Activated CD8-positive, alpha-beta T cell treated with anti-CD3 and anti-CD28 coated beads for 36 hours (primary cell): ENCODE measurements at regions not wholly inside any gene's neighbourhood (a gene's known extent, or its start where the extent isn't known, plus 50 kb on each side); places are given as distances from the start of the nearest gene placed in this dataset.

Source experiments
- ATAC-seq: fragments of 200-7000 bp; cut with Tn5 transposase; one replicate; pipeline ENCODE4 v1.10.0; 2021; ENCODE audit warnings: mild to moderate bottlenecking, moderate library complexity
- CTCF ChIA-PET: fragments of 350-600 bp; sonication (Branson Sonifier 250); formaldehyde crosslinking; loops from one replicate; lab custom pipeline; 2021; ENCODE audit warnings: antibody characterized with exemption; lab: Charles Lee
- POLR2A ChIA-PET: fragments of 350-600 bp; sonication (Branson Sonifier 250); formaldehyde crosslinking; loops from one replicate; lab custom pipeline; 2021; ENCODE audit warnings: antibody characterized with exemption; lab: Charles Lee
- DNase-seq: peaks from one replicate; pipeline ENCODE4 v3.0.0-alpha.2; 2020
- H3K27ac Mint-ChIP-seq: one replicate; pipeline ENCODE4 v1.8.0; 2021; ENCODE audit warnings: mild to moderate bottlenecking, mixed read lengths
- H3K27me3 Mint-ChIP-seq: one replicate; pipeline ENCODE4 v1.8.0; 2021; ENCODE audit warnings: mixed read lengths
- H3K36me3 Mint-ChIP-seq: one replicate; pipeline ENCODE4 v1.8.0; 2021; ENCODE audit warnings: low read depth, mixed read lengths
- H3K4me1 Mint-ChIP-seq: one replicate; pipeline ENCODE4 v1.8.0; 2021; ENCODE audit warnings: low read depth, mixed read lengths
- H3K4me3 Mint-ChIP-seq: one replicate; pipeline ENCODE4 v1.8.0; 2021; ENCODE audit warnings: mild to moderate bottlenecking, moderate library complexity, mixed read lengths
- H3K9me3 Mint-ChIP-seq: one replicate; pipeline ENCODE4 v1.8.0; 2021; ENCODE audit warnings: mixed read lengths
- intact Hi-C: fragments of 100-400 bp; cut with micrococcal nuclease; formaldehyde crosslinking; loops from one replicate; pipeline ENCODE4 v1.10.0; 2022
- TF ChIP-seq, protein P1 (sequence below): fragments of 200-600 bp; IDR thresholded peaks from one replicate; pipeline ENCODE4 v1.8.0; 2022; ENCODE audit warnings: antibody characterized with exemption, mild to moderate bottlenecking

DNA sequence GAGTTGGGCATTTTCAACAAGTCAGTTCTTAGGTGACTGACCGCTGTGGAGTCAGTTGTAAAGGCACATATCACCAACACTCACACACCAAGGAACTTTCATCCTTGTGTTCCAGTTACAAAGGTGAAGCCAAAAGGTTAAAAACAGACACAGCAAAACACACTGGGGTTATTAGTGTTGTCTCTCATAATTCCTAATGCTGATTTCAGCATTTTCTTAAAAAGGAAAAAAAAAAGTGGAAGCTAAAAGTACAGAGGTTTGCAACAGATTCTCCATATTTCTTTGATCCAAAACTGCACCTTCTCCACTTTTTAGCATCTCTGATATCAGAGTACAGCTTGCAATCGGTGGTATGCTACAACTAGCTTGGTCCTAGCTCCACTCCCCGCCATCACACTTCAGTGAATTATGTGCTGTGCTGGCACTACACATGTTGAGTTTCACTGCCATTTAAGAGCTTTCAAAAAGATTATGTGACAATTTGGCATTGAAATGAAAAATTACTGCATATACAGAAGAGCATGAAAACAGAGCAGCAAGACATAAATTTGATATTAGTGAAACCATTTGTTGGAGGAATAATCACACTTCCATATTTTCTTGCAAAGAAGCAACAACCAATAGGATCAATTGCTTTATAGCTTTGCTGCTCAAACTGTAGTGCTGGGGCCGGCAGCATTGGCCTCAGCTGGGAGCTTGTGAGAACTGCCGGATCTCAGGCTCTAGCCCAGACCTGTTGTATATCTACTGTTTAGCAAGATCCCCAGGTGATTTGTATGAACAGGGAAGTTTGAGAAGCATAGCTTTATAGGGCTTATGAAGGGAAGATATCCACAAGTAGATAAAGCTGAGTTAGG is 62.3 kb upstream of the DAPL1 start:
- Mint-ChIP-seq H3K4me1 (no peaks in the 10 kb centered on the region), H3K27ac (no peak overlapping the region), H3K9me3 (no peaks in the 10 kb centered on the region), H3K27me3 (peaks cover 6% of the 10 kb centered on the region), H3K4me3 (no peak overlapping the region), H3K36me3 (no peaks in the 10 kb centered on the region)
- ChIA-PET CTCF (interaction anchor here (0.6 to 5.0 kb wide), 6 partner anchors 9 to 1008 kb away, joined by 3 to 20 read pairs (median 4); no protein-coding TSS in a partner anchor), POLR2A (no interaction called here)
- ATAC-seq (no peak), DNase-seq (no peak)
- TF ChIP-seq, protein P1, sequence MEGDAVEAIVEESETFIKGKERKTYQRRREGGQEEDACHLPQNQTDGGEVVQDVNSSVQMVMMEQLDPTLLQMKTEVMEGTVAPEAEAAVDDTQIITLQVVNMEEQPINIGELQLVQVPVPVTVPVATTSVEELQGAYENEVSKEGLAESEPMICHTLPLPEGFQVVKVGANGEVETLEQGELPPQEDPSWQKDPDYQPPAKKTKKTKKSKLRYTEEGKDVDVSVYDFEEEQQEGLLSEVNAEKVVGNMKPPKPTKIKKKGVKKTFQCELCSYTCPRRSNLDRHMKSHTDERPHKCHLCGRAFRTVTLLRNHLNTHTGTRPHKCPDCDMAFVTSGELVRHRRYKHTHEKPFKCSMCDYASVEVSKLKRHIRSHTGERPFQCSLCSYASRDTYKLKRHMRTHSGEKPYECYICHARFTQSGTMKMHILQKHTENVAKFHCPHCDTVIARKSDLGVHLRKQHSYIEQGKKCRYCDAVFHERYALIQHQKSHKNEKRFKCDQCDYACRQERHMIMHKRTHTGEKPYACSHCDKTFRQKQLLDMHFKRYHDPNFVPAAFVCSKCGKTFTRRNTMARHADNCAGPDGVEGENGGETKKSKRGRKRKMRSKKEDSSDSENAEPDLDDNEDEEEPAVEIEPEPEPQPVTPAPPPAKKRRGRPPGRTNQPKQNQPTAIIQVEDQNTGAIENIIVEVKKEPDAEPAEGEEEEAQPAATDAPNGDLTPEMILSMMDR: no peak
- intact Hi-C loops: no loop called here

DNA sequence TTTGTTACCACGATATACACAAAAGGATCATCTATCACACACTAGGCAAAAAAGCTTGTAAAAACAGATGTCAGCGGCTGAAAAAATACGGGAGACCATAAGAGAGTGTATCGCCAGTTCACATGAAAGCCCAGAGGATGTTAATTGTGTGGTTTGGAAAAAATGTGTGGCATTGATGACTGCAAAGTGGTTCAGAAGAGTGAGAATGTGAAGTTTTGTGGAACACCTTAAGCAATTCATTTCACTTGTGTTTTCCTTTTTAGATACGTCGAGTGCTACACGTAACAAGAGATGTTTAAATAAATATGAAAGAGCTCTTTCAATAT is 61.7 kb upstream of the DAPL1 start:
- ChIA-PET POLR2A (no interaction called here), CTCF (interaction anchor here (0.6 to 5.0 kb wide), 5 partner anchors 9 to 1009 kb away, joined by 3 to 20 read pairs (median 4); no protein-coding TSS in a partner anchor)
- no peaks in the 10 kb centered on the region for H3K36me3 Mint-ChIP-seq
- H3K9me3 Mint-ChIP-seq: no peaks in the 10 kb centered on the region
- no peak overlapping the region for H3K4me3 Mint-ChIP-seq
- no peaks in the 10 kb centered on the region for H3K4me1 Mint-ChIP-seq
- intact Hi-C loops: no loop called here
- DNase-seq: no peak
- peaks cover 6% of the 10 kb centered on the region for H3K27me3 Mint-ChIP-seq
- TF ChIP-seq, protein P1: no peak
- no peak for ATAC-seq
- no peak overlapping the region for H3K27ac Mint-ChIP-seq

DNA sequence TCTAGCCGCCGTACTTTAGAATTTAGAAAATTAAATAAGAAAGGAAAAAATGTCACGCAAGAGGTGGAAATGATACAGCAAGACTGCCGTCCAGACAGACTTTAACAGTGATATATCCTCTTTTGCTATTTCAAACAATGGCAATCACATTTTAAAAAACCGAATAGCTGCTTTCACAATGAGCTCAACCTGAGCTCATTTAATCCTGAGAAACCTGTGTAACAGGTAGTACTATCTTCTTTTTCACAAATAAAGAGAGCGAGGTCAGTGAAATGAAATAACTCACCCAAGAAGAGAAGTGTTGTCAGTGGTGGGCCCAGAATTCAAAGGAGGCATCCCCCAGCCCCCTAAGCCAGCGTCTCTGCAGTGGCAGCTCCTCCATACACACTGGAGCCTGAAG is 60.7 kb upstream of the DAPL1 start:
- H3K27ac Mint-ChIP-seq: no peak overlapping the region
- ATAC-seq: no peak
- no peaks in the 10 kb centered on the region for H3K36me3 Mint-ChIP-seq
- no peak for DNase-seq
- intact Hi-C loops: no loop called here
- ChIA-PET CTCF (interaction anchor here (5.0 kb wide), 1 partner anchor 20 kb away, joined by 20 read pairs; no protein-coding TSS in a partner anchor), POLR2A (no interaction called here)
- no peaks in the 10 kb centered on the region for H3K9me3 Mint-ChIP-seq
- H3K27me3 Mint-ChIP-seq: peaks cover 6% of the 10 kb centered on the region
- no peak overlapping the region for H3K4me3 Mint-ChIP-seq
- TF ChIP-seq, protein P1: no peak
- no peaks in the 10 kb centered on the region for H3K4me1 Mint-ChIP-seq

DNA sequence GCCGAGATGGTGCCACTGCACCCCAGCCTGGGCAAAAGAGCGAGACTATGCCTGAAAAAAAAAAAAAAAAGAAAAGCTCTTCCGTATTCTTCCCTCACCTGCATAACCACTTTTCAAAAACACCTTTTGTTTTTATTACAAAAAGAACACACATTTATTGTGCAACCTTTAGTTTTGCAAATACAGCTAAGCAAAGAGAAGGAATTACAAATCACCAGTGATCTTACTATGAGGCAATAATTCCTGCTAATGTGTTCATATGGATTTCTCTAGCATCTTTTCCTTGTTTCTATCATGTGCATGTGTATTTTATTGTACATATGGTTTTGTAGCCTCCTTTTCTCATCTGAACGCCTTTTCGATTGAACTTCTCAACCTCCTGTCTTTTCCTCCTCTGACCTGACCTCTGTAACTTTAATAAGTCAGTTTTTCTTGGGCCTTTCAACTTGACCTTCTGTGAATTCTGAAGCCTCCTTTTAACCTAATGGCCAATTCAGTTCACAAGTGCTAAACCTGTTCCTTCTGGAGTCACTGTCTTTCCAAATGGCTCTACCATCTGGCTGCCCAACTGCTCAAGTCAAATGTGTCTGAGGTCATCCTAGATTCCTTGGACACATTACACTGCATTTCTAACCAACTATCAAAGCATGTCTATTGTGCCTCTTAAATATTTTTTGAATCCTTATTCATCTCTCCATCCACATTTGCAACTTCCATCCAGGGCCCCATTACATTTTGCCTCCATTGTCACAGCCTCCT is 59.1 kb upstream of the DAPL1 start:
- H3K9me3 Mint-ChIP-seq: no peaks in the 10 kb centered on the region
- ATAC-seq (no peak), DNase-seq (no peak)
- ChIA-PET POLR2A (no interaction called here), CTCF (interaction anchor here (5.0 kb wide), 1 partner anchor 18 kb away, joined by 20 read pairs; no protein-coding TSS in a partner anchor)
- no peak overlapping the region for H3K27ac Mint-ChIP-seq
- H3K27me3 Mint-ChIP-seq: peaks cover 6% of the 10 kb centered on the region
- TF ChIP-seq, protein P1: no peak
- H3K4me1 Mint-ChIP-seq: no peaks in the 10 kb centered on the region
- no peak overlapping the region for H3K4me3 Mint-ChIP-seq
- intact Hi-C loops: no loop called here
- no peaks in the 10 kb centered on the region for H3K36me3 Mint-ChIP-seq
